Islet precursor cell (in vitro differentiated cells): ENCODE measurements at regions not wholly inside any gene's neighbourhood (a gene's known extent, or its start where the extent isn't known, plus 50 kb on each side); places are given as distances from the start of the nearest gene placed in this dataset.
"Not testable (repeated sequence)": the region's sequence is repeated elsewhere in the genome, so short reads cannot be mapped to it uniquely, and the experiment has no call there.

Source experiments
- DNase-seq: peaks from one replicate; pipeline ENCODE4 v3.0.0-alpha.2; 2018

DNA sequence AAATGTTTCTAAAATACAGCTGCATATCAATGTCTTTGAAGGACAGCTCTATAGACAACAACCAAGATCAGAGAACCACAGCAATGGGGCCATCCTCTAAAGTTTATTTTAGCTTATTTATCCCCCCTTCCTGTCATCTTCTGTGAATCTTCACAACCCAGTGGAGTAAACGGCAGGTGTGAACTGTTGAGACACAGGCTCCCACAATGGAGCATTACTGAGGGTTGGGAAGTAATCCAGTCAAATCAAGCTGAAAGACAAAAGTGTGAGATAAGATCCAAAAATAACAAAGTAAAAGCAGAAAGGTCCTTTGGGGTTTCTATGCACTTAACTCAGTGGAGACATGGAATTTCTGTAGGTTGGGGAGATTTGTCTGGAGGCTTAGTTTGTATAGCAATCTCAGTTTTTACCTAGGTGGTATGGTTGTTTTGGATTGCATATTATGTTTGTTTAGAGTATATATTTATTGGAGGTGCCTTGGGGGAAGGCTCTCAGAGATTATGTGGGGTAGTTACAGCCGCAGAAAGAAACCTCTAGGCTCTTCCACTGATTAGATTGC lies 286.9 kb upstream of the ADGRL2 start:
- DNase-seq = no peak

- no peak for DNase-seq
Measured at GRCh38 chr1:81512252-81513003, 288.3 kb upstream of the ADGRL2 start.

- DNase-seq = no peak
Measured at GRCh38 chr1:81511281-81511680, 289.5 kb upstream of the ADGRL2 start.

GRCh38 chr1:81510701-81511100 lies 290.0 kb upstream of the ADGRL2 start:
- DNase-seq = no peak

DNA sequence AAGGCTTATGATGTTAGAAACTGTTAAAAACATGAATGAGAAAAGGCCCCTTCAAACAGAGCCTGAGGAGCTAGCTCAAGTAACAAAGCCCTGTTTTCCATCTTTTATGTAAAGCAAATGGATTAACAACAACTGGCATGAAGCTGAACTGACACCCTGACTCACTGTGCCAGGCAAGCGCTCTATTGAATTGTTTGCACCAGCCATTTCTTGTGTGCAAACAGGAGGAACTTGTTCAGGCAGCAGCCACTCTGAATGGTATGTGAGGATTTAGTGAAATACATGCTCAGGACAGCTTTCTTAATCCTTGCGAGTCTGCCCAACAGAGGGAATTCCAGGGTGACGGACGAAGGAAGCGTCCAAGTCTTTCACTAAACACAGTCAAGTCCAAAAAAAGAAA lies 291.1 kb upstream of the ADGRL2 start:
- peak; percentile 81 for DNase-seq

DNA sequence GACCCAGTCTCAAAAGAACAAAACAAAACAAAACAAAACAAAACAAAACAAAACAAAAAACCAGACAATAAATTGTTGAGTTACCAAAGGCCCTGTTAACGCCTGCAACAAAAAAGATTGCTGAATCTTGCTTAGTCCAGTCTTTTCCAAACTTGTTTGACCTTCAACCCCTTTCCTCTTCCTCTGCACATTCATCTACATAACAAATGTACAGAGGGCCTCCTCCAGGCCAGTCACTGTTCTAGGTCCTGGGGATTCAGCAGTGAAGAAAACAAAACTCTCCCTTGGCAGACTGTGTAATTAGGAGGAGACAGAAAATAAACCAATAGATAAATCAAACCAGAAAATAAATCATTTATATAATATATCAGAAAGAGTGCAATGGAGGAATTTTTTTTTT lies 294.0 kb upstream of the ADGRL2 start:
- no peak for DNase-seq

- DNase-seq = no peak
Measured at GRCh38 chr1:81505831-81506230, 294.9 kb upstream of the ADGRL2 start.

GRCh38 chr1:81504820-81505219 lies 295.9 kb upstream of the ADGRL2 start:
- not testable (repeated sequence) for DNase-seq

DNA sequence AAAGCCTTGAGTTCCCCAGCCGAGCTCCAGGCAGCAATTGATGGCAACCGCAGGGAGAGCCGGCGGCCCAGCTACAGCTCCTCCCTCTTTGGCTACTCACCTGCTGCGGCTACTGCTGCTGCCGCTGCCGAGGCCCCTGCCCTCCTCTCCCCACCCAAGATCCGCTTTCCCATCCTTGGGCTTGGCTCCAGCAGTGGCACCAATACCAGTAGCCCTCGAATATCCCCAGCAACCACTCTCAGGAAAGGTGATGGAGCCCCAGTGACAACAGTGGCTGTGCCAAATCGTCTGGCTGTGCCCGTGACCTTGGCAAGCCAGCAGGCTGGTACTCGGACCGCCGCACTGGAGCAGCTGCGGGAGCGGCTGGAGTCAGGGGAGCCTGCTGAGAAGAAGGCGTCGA lies 298.0 kb upstream of the ADGRL2 start:
- DNase-seq = not testable (repeated sequence)

DNA sequence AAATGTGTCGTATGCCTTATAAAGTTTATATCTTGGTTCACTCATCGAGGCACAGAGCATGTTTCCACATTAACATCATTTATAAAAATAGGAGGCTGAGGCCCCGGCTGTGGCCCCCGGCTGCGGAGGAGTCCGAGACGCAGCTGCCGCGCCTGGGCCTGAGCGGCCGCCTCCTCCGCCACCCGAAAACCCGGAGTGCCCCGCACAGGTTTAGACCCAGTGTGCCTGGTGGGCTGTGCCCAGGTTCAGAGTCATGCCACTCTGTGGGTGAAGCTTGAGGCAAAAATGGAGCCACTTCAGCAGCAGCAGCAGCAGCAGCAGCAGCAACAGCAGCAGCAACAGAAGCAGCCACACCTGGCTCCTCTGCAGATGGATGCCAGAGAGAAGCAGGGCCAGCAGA lies 299.2 kb upstream of the ADGRL2 start:
- DNase-seq = not testable (repeated sequence)

GRCh38 chr1:81499487-81499886 lies 301.2 kb upstream of the ADGRL2 start:
- DNase-seq = no peak

DNA sequence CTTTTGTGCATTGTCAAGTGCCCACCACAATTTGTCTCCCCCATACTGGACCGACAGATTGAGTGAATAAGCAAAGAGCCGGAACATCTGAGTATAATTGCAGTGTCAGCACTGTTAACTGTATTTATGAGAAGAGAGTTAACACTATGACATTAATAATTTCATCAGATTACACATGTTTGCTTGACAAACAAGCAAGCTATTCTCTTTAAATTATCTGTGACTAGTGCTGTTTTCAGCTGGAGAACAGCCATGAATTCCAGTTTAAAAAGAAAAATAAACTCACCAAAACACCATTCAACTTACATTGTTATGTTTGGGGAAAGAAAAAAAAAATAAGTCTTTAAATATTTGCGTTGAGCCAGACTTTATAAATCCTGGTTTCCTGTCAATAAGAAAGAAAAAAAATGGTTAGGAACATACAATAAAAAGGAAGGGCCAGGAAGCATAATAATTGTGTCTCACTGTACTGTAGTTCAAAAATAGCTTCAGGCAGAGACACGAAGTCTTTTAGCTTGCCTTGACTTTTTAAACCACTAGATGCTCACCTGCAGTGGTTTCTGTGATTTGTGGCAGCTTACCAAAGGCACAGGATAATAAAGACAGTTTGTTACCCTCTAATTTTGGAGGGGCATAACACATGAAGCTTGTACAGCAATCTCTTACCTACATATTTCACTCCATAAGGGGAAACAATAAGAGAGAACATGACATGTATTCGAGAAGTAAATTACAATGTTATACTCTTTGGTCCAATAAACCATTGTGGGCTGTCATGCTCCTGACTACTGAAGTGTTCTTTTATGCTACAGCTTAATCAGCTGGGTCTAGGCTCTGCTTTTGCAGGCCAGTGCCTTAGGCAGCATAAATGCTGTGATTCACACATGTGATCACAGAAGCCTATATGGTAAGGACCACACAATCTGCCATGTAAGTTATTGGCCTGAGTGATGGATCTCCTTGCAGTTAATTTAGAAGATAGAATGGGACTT lies 302.0 kb upstream of the ADGRL2 start:
- no peak for DNase-seq

DNA sequence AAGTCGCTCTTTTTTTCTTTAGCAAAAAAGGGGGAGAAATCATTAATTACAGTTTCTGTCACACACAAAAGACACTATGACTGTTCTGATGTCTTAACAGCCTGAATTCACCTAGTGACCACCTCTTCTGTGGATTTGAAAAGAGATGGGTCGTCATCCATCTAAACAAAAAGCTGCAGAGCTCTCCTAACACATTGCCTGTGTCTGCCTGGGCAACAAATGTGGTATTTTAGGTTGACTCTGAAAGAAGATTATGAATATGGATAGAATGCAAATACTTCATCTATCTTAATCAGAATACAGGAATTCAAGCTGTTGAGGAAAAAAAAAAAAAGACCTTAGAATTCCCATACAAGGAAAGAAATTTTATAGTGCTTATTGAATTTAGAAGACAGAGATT lies 304.4 kb upstream of the ADGRL2 start:
- DNase-seq = no peak

DNA sequence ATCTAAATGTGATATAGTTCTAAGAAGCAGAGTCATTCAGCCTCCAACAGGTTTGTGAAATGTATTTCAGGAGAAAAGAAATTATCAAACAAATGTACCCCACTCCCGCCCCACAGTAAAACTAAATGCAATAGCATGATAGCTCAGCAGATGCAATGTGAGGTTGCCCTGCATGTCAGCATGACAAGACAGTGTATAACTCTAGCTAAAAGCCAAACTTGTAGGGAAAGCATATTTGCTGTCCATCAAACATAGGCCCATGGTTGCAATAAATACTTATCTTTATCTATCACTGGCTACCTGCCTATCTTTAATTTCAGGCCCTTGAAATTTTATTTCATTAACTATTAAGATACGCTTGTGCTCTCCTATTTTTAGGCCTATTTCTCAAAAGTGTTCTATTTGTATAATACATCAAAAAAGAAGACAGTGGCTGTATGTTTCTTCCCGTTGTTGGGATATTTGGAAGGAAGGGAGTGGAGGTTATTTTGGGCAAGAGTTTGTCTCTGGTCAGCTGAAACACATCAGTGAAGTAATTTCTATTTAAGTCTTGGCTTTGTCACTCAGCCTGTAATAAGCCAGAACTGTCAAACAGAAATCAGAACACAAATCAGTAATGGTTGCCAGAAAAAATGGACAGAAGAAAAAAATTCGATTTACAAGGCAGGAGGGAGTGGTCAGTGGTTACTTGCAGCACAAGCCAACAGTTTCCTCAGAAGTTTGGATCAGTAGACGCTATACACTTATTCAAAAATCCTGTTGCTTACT lies 307.4 kb upstream of the ADGRL2 start:
- DNase-seq = no peak

DNA sequence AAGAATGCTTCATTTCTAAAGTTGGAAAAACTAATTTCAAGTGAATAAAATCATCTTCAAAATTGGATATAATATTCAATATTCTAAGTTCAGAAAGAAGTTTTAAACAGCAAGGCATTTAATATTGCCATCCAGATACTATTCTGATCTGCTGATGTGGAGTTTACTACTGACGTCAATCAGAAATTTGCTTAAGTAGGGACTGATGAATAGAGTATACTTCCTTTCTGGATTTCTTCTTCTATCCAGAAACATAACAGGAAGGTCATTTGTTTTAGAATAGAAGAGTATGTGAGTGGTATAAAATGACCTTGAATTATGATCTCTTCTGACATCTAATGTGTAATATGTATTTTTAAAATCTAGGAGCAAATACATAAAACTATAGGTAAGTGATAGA lies 308.1 kb upstream of the ADGRL2 start:
- DNase-seq = no peak

DNA sequence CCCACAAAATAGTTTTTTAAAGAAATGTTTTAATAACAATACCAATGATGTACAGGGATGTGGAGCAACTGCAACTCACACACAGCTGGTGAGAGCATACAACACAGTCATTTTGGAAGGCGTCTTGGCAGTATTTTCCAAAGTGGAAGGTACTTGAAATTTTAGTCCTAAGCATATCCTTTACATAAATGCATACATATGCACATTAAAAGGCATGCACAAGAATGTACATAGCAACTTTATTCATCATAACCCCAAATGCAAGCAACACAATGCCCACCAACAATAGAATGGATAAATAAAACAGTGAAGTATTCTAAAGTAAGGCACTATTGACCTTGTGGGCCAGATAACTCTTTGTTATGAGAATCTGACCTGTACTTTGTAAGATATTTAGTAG lies 310.1 kb upstream of the ADGRL2 start:
- DNase-seq = no peak

GRCh38 chr1:81489372-81489934 lies 311.3 kb upstream of the ADGRL2 start:
- DNase-seq = no peak

DNA sequence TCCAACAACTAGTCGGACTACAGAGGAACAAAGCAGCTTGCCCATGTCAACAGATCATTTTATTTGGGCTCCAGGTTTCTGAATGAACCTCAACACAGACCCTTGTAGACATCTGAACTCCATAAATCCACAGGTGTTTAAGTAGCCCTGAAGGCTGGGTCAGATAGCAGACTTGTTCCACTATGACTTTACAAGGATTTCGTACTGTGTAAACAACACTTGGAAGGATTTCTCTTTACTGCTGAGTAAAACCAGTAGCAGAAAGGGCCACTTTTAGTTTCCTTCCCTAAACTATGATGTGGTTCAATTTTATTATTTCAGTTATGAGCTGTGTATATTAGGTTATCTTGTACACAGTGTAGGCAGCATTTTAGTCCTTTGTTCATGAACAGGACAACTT lies 316.4 kb upstream of the ADGRL2 start:
- no peak for DNase-seq

DNA sequence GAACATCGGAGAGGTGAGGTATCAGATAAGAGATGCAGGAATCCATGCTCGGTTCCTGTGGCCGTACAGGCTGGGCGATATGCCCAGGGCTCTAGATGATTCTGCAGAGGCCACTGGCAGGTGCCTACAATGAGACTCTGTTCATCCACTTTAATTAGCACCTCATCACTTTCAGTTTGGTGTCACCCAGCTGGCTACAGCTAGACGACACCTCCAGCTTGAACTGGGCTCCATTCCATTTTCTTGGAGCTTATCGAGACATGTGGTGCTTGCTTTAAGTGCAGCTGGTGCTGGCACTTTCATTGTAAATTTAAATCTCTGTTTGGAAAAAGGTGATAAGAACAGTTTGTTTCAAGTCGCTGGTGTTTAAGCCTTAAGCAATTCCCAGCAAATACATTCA lies 322.5 kb upstream of the ADGRL2 start:
- DNase-seq = no peak

- no peak for DNase-seq
Measured at GRCh38 chr1:81477710-81478109, 323.0 kb upstream of the ADGRL2 start.

DNA sequence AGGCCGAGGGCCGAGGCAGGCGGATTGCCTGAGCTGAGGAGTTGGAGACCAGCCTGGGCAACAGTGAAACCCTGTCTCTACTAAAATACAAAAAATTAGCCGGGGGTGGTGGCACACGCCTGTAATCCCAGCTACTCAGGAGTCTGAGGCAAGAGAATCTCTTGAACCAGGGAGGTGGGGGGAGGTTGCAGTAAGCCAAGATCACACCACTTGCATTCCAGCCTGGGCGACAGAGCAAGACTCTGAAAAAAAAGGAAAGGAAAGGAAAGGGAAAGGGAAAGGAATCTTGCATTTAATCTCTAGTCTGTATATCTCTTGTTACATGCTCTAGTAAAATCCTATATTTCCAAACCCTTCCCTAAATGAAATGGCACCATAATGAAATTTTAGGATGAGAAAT lies 328.3 kb upstream of the ADGRL2 start:
- DNase-seq = peak; percentile 61

DNA sequence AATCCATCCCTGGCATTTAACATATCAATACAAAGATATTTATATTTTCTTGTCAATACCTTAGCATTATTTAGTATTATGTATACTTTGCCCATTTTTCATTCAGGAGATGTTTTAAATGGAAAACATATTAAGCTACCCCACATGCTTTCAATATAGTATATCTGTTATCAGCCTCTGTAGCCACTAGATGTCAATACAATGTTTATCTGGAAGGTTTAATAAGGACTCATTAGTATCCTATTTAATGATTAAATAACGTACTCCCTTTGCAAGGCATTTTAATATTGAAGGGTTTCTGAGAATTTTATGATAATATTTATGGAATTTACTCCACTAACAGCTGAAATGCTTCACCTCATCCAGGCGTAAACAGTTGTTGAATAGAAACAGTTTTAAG lies 329.5 kb upstream of the ADGRL2 start:
- no peak for DNase-seq

GRCh38 chr1:81470275-81470674 lies 330.5 kb upstream of the ADGRL2 start:
- DNase-seq = no peak
